Neuronal stem cell (in vitro differentiated cells): ENCODE measurements at regions not wholly inside any gene's neighbourhood (a gene's known extent, or its start where the extent isn't known, plus 50 kb on each side); places are given as distances from the start of the nearest gene placed in this dataset.

Experiments used
- DNase-seq: peaks from one replicate; pipeline ENCODE4 v3.0.0-alpha.2; 2013; ENCODE audit warnings: low spot score
- H2AFZ ChIP-seq: one replicate; pipeline ENCODE4 v1.6.1; 2013; ENCODE audit warnings: mild to moderate bottlenecking, low read length, inconsistent platforms
- H2AK5ac ChIP-seq: 2 replicates; pipeline ENCODE4 v1.6.1; 2013; ENCODE audit warnings: low read depth, mild to moderate bottlenecking, inconsistent platforms, low read length, moderate library complexity, mixed read lengths
- H2BK120ac ChIP-seq: 2 replicates; pipeline ENCODE4 v1.6.1; 2013; ENCODE audit warnings: low read depth, mild to moderate bottlenecking, inconsistent platforms, low read length, moderate library complexity, mixed read lengths
- H2BK12ac ChIP-seq: one replicate; pipeline ENCODE4 v1.6.1; 2013; ENCODE audit warnings: low read length, inconsistent platforms
- H2BK15ac ChIP-seq: 2 replicates; pipeline ENCODE4 v1.6.1; 2013; ENCODE audit warnings: mild to moderate bottlenecking, low read length, inconsistent platforms, mixed read lengths
- H2BK5ac ChIP-seq: one replicate; pipeline ENCODE4 v1.6.1; 2013; ENCODE audit warnings: inconsistent platforms, mild to moderate bottlenecking, low read length, moderate library complexity
- H3K14ac ChIP-seq: one replicate; pipeline ENCODE4 v1.6.1; 2013; ENCODE audit warnings: low read length, inconsistent platforms
- H3K18ac ChIP-seq: 2 replicates; pipeline ENCODE4 v1.6.1; 2013; ENCODE audit warnings: low read length, inconsistent platforms
- H3K23ac ChIP-seq: 2 replicates; pipeline ENCODE4 v1.6.1; 2013; ENCODE audit warnings: low read depth, mild to moderate bottlenecking, mixed read lengths, low read length, inconsistent platforms; ENCODE audit not compliant: poor library complexity
- H3K27ac ChIP-seq: replicated peaks from 3 replicates; pipeline ENCODE4 v1.5.1; 2013; ENCODE audit warnings: low read length, inconsistent platforms
- H3K27me3 ChIP-seq, 3 experiments: 2 replicates each; pipeline ENCODE4 v1.6.1; 2013; ENCODE audit warnings: low read length in 3 of 3, mild to moderate bottlenecking in 2 of 3, inconsistent platforms in 1 of 3, low read depth in 1 of 3, mixed read lengths in 1 of 3, moderate library complexity in 1 of 3; ENCODE audit not compliant: control insufficient read depth in 3 of 3, insufficient read depth in 3 of 3
- H3K36me3 ChIP-seq, 2 donors: replicated peaks in 1 of 2; 2 replicates each; pipeline ENCODE4 v1.6.1; 2013; ENCODE audit warnings: low read length in 2 of 2; ENCODE audit not compliant: control insufficient read depth in 2 of 2, insufficient read depth in 2 of 2
- H3K4ac ChIP-seq: 2 replicates; pipeline ENCODE4 v1.6.1; 2013; ENCODE audit warnings: inconsistent platforms, mild to moderate bottlenecking, low read length, moderate library complexity
- H3K4me1 ChIP-seq, 2 donors: 1 replicate in 1 of 2; 2 replicates in 1 of 2; pipeline ENCODE4 v1.6.1; 2013; ENCODE audit warnings: low read length in 2 of 2, low read depth in 1 of 2; ENCODE audit not compliant: control insufficient read depth in 2 of 2, insufficient read depth in 1 of 2
- H3K4me2 ChIP-seq: one replicate; pipeline ENCODE4 v1.6.1; 2013; ENCODE audit warnings: mild to moderate bottlenecking, low read length, inconsistent platforms; ENCODE audit not compliant: insufficient read depth, poor library complexity, severe bottlenecking
- H3K4me3 ChIP-seq, 2 donors: 2 replicates each; pipeline ENCODE4 v1.5.1; 2013; ENCODE audit warnings: low read length in 2 of 2, mild to moderate bottlenecking in 2 of 2, inconsistent platforms in 1 of 2, moderate library complexity in 1 of 2
- H3K79me1 ChIP-seq: one replicate; pipeline ENCODE4 v1.6.1; 2013; ENCODE audit warnings: low read depth, mild to moderate bottlenecking, inconsistent platforms, low read length, moderate library complexity
- H3K9ac ChIP-seq: one replicate; pipeline ENCODE4 v1.6.1; 2013; ENCODE audit warnings: mild to moderate bottlenecking, low read depth, low read length, inconsistent platforms; ENCODE audit not compliant: poor library complexity
- H3K9me3 ChIP-seq, 2 donors: replicated peaks in 1 of 2; 2 replicates each; pipeline versions ENCODE3 to v1.6.1; 2013; ENCODE audit warnings: low read length in 2 of 2, mild to moderate bottlenecking in 2 of 2, inconsistent platforms in 1 of 2, low read depth in 1 of 2, mixed read lengths in 1 of 2, moderate library complexity in 1 of 2; ENCODE audit not compliant: control insufficient read depth in 2 of 2, insufficient read depth in 1 of 2
- H4K8ac ChIP-seq: one replicate; pipeline ENCODE4 v1.6.1; 2013; ENCODE audit warnings: low read depth, mild to moderate bottlenecking, inconsistent platforms, low read length, moderate library complexity
- H4K91ac ChIP-seq: one replicate; pipeline ENCODE4 v1.6.1; 2013; ENCODE audit warnings: low read length, low read depth, mild to moderate bottlenecking, inconsistent platforms; ENCODE audit not compliant: poor library complexity
- WGBS, 2 donors: extraction: QIAGEN DNeasy Blood & Tissue Kit; methylation state at CpG; one replicate each; pipeline ENCODE4 v1.1.7; 2013; ENCODE audit warnings: missing lambda C conversion rate in 2 of 2, mixed read lengths in 1 of 2; ENCODE audit not compliant: insufficient read length in 2 of 2, insufficient replicate concordance in 1 of 2; ENCODE audit errors: extremely low coverage in 2 of 2; 5-methylcytosine and 5-hydroxymethylcytosine counted together

DNA sequence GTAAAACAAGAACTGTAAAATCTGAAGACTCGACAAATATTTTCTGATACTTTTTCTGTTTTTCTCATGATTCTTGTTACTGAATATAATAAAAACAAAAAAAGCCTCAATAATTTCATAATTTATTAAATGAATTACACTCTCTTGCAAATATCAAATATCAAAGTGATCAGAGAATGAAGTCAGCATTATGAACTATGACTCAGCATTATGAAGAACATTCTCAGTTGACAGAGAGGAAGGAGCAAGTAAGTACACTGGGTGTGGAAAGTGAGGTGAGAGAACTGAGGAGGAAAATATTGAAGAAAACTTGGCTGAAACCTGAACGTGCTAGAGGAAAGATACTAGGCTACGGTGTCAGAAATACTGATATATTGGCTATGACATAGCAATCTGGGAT, 529.5 kb downstream of the KCNT2 start:
- Histone ChIP-seq H2BK12ac (no peak overlapping the region), H2BK120ac (no peak overlapping the region), H2AK5ac (no peak overlapping the region), H3K36me3 (no peaks in the 10 kb centered on the region), H3K4me2 (no peak overlapping the region), H3K9me3 (no peaks in the 10 kb centered on the region), H4K8ac (no peak overlapping the region), H3K27ac (no peak overlapping the region), H3K27me3 (no peaks in the 10 kb centered on the region), H3K14ac (no peak overlapping the region), H4K91ac (no peak overlapping the region), H3K18ac (no peak overlapping the region), H3K4me3 (no peak overlapping the region), H3K4ac (no peak overlapping the region), H3K79me1 (no peaks in the 10 kb centered on the region), H2AFZ (no peak overlapping the region), H3K9ac (no peak overlapping the region), H3K4me1 (no peaks in the 10 kb centered on the region), H2BK15ac (no peak overlapping the region), H3K23ac (no peak overlapping the region), H2BK5ac (no peak overlapping the region)
- no peak for DNase-seq
- no CpG with 5 or more reads among the region's 3 CpGs for WGBS, 2 donors

DNA sequence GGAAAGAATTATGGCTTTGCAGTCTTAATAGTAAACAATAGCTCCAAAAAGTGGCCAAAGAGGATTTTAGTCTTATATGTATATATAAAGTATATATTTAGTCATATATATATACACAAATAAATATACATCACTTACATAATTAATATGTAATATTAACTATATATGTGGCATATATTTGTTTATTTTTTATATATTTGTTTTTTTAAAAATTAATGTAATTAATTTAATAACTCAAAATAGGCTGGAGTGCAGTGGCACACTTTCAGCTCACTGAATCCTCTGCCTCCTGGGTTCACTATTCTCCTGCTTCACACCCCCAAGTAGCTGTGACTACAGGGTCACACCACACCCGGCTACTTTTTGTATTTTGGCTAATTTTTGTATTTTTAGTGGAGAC, 532.6 kb downstream of the KCNT2 start:
- Histone ChIP-seq H3K4me2 (no peak overlapping the region), H3K27me3 (no peaks in the 10 kb centered on the region), H3K4me3 (no peak overlapping the region), H3K4me1 (no peaks in the 10 kb centered on the region), H3K4ac (no peak overlapping the region), H3K36me3 (no peaks in the 10 kb centered on the region), H3K9ac (no peak overlapping the region), H2BK15ac (no peak overlapping the region), H3K79me1 (no peaks in the 10 kb centered on the region), H4K91ac (no peak overlapping the region), H3K23ac (no peak overlapping the region), H2BK5ac (no peak overlapping the region), H2AK5ac (no peak overlapping the region), H3K9me3 (no peaks in the 10 kb centered on the region), H4K8ac (no peak overlapping the region), H3K14ac (no peak overlapping the region), H2AFZ (no peak overlapping the region), H2BK12ac (no peak overlapping the region), H2BK120ac (no peak overlapping the region), H3K27ac (no peak overlapping the region), H3K18ac (no peak overlapping the region)
- DNase-seq = no peak
- no CpG with 5 or more reads among the region's 1 CpG for WGBS, 2 donors

DNA sequence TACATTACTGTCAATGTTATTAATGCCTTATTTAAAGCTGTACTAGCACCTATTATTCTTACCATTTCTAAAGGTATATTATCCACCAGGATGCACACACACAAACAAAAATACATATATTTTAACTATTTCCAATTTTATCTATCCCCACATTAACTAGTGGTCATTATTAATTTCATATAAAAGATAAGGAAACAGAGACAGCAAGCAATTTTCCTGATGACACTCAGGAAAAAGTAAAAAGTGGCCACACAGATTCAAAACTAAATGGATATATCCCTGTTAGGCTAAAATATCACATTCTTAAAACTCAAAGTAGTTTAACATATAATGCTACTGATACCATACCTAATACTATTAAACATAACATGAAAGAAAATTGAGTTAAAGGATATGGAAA, 534.1 kb downstream of the KCNT2 start:
- no peak overlapping the region for H2BK5ac ChIP-seq
- no peaks in the 10 kb centered on the region for H3K27me3 ChIP-seq
- H2AFZ ChIP-seq = no peak overlapping the region
- no peaks in the 10 kb centered on the region for H3K9me3 ChIP-seq
- no peak overlapping the region for H4K8ac ChIP-seq
- no peak overlapping the region for H2BK120ac ChIP-seq
- no peaks in the 10 kb centered on the region for H3K79me1 ChIP-seq
- no peak overlapping the region for H3K4me3 ChIP-seq
- H3K36me3 ChIP-seq = no peaks in the 10 kb centered on the region
- H2BK12ac ChIP-seq = no peak overlapping the region
- no peak overlapping the region for H2BK15ac ChIP-seq
- H2AK5ac ChIP-seq = no peak overlapping the region
- no peak overlapping the region for H3K23ac ChIP-seq
- H3K4ac ChIP-seq = no peak overlapping the region
- no peak overlapping the region for H3K18ac ChIP-seq
- no peak for DNase-seq
- H3K14ac ChIP-seq = no peak overlapping the region
- H3K9ac ChIP-seq = no peak overlapping the region
- H3K27ac ChIP-seq = no peak overlapping the region
- no peak overlapping the region for H4K91ac ChIP-seq
- H3K4me1 ChIP-seq = no peaks in the 10 kb centered on the region
- no peak overlapping the region for H3K4me2 ChIP-seq

DNA sequence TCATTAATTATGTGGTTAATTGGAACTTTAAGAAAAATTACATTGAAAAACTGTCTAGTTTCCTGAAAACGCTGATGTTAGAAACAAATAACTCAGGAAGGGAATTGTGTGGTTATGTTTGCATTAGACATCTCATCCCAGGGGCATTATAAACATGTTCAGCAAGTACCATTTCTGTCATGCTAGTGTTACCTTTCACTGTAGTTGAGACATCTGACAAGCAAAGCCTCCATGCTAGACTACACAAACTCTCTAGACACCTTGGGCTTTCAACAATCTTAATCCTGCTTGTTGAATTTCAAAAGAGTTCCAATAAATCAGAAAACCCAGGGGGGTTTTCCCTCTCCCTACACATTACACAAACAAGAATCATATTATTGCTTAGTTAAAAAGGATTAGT, 536.8 kb downstream of the KCNT2 start:
- Histone ChIP-seq H2AK5ac (no peak overlapping the region), H3K23ac (no peak overlapping the region), H2AFZ (no peak overlapping the region), H3K4me1 (no peaks in the 10 kb centered on the region), H3K18ac (no peak overlapping the region), H3K14ac (no peak overlapping the region), H3K36me3 (no peaks in the 10 kb centered on the region), H3K79me1 (no peaks in the 10 kb centered on the region), H3K9ac (no peak overlapping the region), H3K9me3 (no peaks in the 10 kb centered on the region), H4K8ac (no peak overlapping the region), H2BK12ac (no peak overlapping the region), H2BK15ac (no peak overlapping the region), H3K4me2 (no peak overlapping the region), H3K27ac (no peak overlapping the region), H3K27me3 (no peaks in the 10 kb centered on the region), H4K91ac (no peak overlapping the region), H2BK120ac (no peak overlapping the region), H2BK5ac (no peak overlapping the region), H3K4me3 (no peak overlapping the region), H3K4ac (no peak overlapping the region)
- WGBS, 2 donors = no CpG with 5 or more reads among the region's 1 CpG
- no peak for DNase-seq
